MCF 10A (cell line): ENCODE measurements at regions not wholly inside any gene's neighbourhood (a gene's known extent, or its start where the extent isn't known, plus 50 kb on each side); places are given as distances from the start of the nearest gene placed in this dataset.

Experiments used
- BruUV-seq: library from RNA; stranded (reverse); fragments of 400-500 nt; replicated peaks from 2 replicates; lab custom pipeline; 2021; lab: Mats Ljungman, UMichigan
- CTCF ChIA-PET: fragments of 300-600 bp; sonication (Branson Sonifier 250); formaldehyde crosslinking; extraction: SDS; loops from one replicate; lab custom pipeline; 2021; ENCODE audit warnings: antibody characterized with exemption, inconsistent platforms; lab: Yijun Ruan, JAX
- POLR2A ChIA-PET: fragments of 300-600, 350-650 bp; sonication (Branson Sonifier 250); formaldehyde crosslinking; extraction: SDS; loops from one replicate; lab custom pipeline; 2020; ENCODE audit warnings: antibody characterized with exemption, inconsistent platforms; lab: Yijun Ruan, JAX
- DNase-seq: peaks from one replicate; pipeline ENCODE4 v3.0.0-alpha.2; 2018; ENCODE audit not compliant: unreplicated experiment
- H3K27ac Mint-ChIP-seq: one replicate; pipeline ENCODE4 v1.8.0; 2022; ENCODE audit warnings: mild to moderate bottlenecking, low read depth, mixed read lengths; ENCODE audit not compliant: unreplicated experiment
- H3K27me3 Mint-ChIP-seq: one replicate; pipeline ENCODE4 v1.8.0; 2022; ENCODE audit warnings: mixed read lengths; ENCODE audit not compliant: insufficient read depth, unreplicated experiment
- H3K36me3 Mint-ChIP-seq: one replicate; pipeline ENCODE4 v1.8.0; 2022; ENCODE audit warnings: mild to moderate bottlenecking, moderate library complexity, mixed read lengths; ENCODE audit not compliant: insufficient read depth, unreplicated experiment
- H3K4me1 Mint-ChIP-seq: one replicate; pipeline ENCODE4 v1.8.0; 2022; ENCODE audit warnings: mixed read lengths; ENCODE audit not compliant: insufficient read depth, unreplicated experiment
- H3K4me3 Mint-ChIP-seq: one replicate; pipeline ENCODE4 v1.8.0; 2022; ENCODE audit warnings: mild to moderate bottlenecking, moderate library complexity, mixed read lengths; ENCODE audit not compliant: unreplicated experiment
- H3K9me3 Mint-ChIP-seq: one replicate; pipeline ENCODE4 v1.8.0; 2022; ENCODE audit warnings: mixed read lengths; ENCODE audit not compliant: unreplicated experiment
- intact Hi-C: fragments of 100-400 bp; cut with micrococcal nuclease; formaldehyde crosslinking; loops from 2 replicates; pipeline ENCODE4 v1.14.1; 2022
- TF ChIP-seq, protein P1 (sequence below): fragments of 200-600 bp; IDR thresholded peaks from one replicate; pipeline ENCODE4 v1.8.0; 2022; ENCODE audit warnings: antibody characterized with exemption, mild to moderate bottlenecking; ENCODE audit not compliant: unreplicated experiment

DNA sequence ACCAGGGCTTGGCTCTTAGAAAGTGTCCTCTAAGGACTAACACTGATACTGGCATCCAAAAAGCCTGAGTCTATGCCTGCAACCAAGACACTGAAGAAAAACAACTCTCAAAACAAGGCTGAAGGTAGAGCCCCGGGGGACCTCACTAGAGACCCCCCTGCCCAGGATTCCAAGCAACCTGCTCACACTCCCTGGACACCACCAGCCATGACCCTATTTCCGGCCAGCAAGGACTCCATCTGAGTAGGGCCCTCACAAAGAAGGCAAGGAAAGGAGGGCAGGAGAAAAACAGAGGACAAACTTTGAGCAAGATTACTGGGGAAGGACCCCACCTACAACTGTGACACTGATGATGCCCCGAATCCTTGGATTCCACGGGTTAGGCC lies 343.1 kb downstream of the NPHP4 start:
- H3K9me3 Mint-ChIP-seq = peaks cover 5% of the 10 kb centered on the region
- no peak overlapping the region for H3K27ac Mint-ChIP-seq
- intact Hi-C loops = no loop called here
- H3K4me1 Mint-ChIP-seq = peaks cover 21% of the 10 kb centered on the region
- DNase-seq = no peak
- H3K36me3 Mint-ChIP-seq = no peaks in the 10 kb centered on the region
- ChIA-PET CTCF (interaction anchor here (0.9 to 1.6 kb wide), 5 partner anchors 10 to 139 kb away, joined by 3 to 6 read pairs (median 4); no protein-coding TSS in a partner anchor), POLR2A (no interaction called here)
- no TSS peak for BruUV-seq
- no peak overlapping the region for H3K4me3 Mint-ChIP-seq
- TF ChIP-seq, protein P1, sequence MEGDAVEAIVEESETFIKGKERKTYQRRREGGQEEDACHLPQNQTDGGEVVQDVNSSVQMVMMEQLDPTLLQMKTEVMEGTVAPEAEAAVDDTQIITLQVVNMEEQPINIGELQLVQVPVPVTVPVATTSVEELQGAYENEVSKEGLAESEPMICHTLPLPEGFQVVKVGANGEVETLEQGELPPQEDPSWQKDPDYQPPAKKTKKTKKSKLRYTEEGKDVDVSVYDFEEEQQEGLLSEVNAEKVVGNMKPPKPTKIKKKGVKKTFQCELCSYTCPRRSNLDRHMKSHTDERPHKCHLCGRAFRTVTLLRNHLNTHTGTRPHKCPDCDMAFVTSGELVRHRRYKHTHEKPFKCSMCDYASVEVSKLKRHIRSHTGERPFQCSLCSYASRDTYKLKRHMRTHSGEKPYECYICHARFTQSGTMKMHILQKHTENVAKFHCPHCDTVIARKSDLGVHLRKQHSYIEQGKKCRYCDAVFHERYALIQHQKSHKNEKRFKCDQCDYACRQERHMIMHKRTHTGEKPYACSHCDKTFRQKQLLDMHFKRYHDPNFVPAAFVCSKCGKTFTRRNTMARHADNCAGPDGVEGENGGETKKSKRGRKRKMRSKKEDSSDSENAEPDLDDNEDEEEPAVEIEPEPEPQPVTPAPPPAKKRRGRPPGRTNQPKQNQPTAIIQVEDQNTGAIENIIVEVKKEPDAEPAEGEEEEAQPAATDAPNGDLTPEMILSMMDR = no peak
- no peaks in the 10 kb centered on the region for H3K27me3 Mint-ChIP-seq

DNA sequence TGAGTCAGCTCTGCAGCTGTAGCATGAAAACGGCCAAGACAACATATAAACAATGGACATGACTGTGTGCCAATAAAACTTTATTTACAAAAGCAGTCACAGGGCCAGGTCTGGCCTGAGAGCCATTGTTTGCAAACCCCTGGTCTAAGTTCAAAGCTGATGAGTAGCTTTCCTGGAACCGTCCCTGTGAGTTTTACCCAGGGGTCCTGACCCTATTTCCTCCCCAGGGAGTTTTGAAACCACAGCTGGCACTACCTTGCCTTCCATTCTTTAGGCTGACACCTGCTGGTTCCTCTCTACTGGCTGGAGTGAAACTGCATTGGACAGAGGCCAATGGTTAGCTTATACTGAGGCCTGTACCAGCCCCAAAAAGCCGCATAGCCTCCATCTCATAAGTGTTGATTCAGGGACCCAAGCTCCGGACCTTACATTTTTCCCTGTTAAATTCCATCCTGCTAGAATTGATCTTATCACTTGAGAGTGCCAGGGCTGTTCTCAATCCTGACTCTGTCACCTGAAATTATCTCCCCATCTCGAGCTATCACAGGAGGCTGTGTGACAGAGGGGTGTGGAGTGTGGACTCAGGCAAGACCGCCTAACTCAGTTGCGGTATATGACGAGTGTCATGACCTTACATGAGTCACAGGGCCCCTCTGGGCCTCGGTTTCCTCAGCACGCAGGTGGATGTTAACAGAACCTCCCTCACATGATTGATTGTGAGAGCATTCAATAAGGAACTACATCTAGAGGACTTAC lies 343.6 kb downstream of the NPHP4 start:
- Mint-ChIP-seq H3K27me3 (no peaks in the 10 kb centered on the region), H3K9me3 (peaks cover 5% of the 10 kb centered on the region), H3K27ac (peak overlapping the region; percentile 11), H3K36me3 (no peaks in the 10 kb centered on the region), H3K4me1 (peaks cover 18% of the 10 kb centered on the region), H3K4me3 (no peak overlapping the region)
- no TSS peak for BruUV-seq
- ChIA-PET CTCF (interaction anchor here (0.7 to 2.2 kb wide), 7 partner anchors 9 to 136 kb away, joined by 3 to 5 read pairs (median 3); no protein-coding TSS in a partner anchor), POLR2A (no interaction called here)
- peak; percentile 91 for DNase-seq
- TF ChIP-seq, protein P1 = no peak
- intact Hi-C loops = no loop called here

DNA sequence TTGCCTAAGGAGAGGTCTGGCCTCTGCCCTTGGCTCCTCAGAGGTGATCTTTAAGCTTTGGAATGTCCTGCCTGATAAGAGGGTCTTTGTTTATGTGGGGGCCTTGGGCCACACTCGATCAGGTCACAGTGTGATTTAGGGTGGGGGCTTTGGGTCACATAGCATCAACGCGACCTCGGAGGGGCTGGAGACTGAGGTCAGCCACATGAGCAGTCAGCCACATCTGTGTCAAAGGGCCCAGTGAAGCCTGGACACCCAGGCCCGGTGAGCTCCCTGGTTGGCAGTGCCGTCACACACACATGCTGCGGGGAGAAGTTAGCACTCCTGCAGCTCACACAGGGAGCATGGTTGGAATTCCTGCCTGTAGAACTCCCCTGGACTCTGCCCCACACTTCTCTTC lies 345.0 kb downstream of the NPHP4 start:
- Mint-ChIP-seq H3K4me3 (no peak overlapping the region), H3K4me1 (peaks cover 4% of the 10 kb centered on the region), H3K27ac (no peak overlapping the region)

DNA sequence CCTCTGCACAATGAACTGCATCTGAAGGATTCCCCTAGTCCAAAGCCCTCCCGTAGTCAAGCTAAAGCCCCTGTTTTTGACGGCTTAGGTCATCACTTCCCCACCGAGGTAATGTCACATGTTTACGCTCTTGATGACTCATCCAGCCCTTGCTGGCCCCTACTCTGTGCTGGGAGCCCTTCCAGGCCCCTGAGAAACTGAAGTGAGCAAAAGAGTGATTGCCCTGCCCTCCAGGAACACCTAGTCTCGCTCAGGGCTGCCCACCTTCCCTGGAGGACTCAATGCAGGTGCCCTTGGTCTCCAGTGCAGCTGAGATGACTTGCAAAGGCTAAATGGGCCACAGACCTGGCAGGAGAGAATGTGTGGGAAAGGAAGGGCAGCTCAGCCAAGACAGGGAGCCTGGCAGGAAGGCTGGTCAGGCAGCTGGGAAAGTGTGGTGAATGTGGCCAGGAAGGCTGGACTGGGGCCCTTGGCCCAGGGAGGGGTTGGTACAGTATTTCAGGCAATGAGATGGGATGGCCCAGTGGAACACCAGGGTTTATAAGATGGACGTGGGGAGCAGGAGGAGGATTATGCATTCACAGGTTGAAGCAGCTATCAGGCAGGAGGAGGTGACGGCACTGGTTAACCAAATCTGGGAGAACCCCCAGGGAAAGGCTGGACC lies 345.6 kb downstream of the NPHP4 start:
- Mint-ChIP-seq H3K4me1 (no peaks in the 10 kb centered on the region), H3K36me3 (no peaks in the 10 kb centered on the region), H3K27me3 (no peaks in the 10 kb centered on the region), H3K27ac (no peak overlapping the region), H3K4me3 (no peak overlapping the region), H3K9me3 (peaks cover 5% of the 10 kb centered on the region)
- intact Hi-C loops = no loop called here
- TF ChIP-seq, protein P1 = no peak
- DNase-seq = no peak
- ChIA-PET CTCF (interaction anchor here (0.8 to 2.2 kb wide), 5 partner anchors 9 to 134 kb away, joined by 3 to 6 read pairs (median 5); no protein-coding TSS in a partner anchor), POLR2A (no interaction called here)
- BruUV-seq = no TSS peak

More for the DNA sequence above, 345.0 kb downstream of the NPHP4 start:
- Mint-ChIP-seq H3K27me3 (no peaks in the 10 kb centered on the region), H3K9me3 (peaks cover 5% of the 10 kb centered on the region), H3K36me3 (no peaks in the 10 kb centered on the region)
- DNase-seq = no peak
- intact Hi-C loops = no loop called here
- no TSS peak for BruUV-seq
- ChIA-PET CTCF (interaction anchor here (0.8 to 2.2 kb wide), 4 partner anchors 9 to 134 kb away, joined by 3 to 5 read pairs (median 4); no protein-coding TSS in a partner anchor), POLR2A (no interaction called here)
- TF ChIP-seq, protein P1 = no peak
